Loucy (cell line): ENCODE measurements at regions not wholly inside any gene's neighbourhood (a gene's known extent, or its start where the extent isn't known, plus 50 kb on each side); places are given as distances from the start of the nearest gene placed in this dataset.

Experiments used
- H2AFZ ChIP-seq: fragments of 200-600 bp; sonication (generic); 2 replicates; pipeline ENCODE4 v1.6.0; 2016; ENCODE audit warnings: antibody characterized with exemption, mild to moderate bottlenecking, low read length, moderate library complexity
- H3F3A ChIP-seq: fragments of 200-600 bp; 2 replicates; pipeline ENCODE4 v1.6.0; 2016; ENCODE audit warnings: antibody characterized with exemption, low read depth, mild to moderate bottlenecking
- H3K27me3 ChIP-seq: fragments of 200-600 bp; sonication (generic); 2 replicates; pipeline ENCODE4 v1.6.1; 2014; ENCODE audit warnings: low read length, mild to moderate bottlenecking; ENCODE audit not compliant: insufficient read depth, poor library complexity, severe bottlenecking
- H3K36me3 ChIP-seq: fragments of 200-600 bp; sonication (generic); 2 replicates; pipeline ENCODE4 v1.6.1; 2016; ENCODE audit warnings: low read length; ENCODE audit not compliant: insufficient read depth
- H3K4me1 ChIP-seq: fragments of 200-600 bp; sonication (generic); 2 replicates; pipeline ENCODE4 v1.5.1; 2014; ENCODE audit warnings: low read length, mild to moderate bottlenecking; ENCODE audit not compliant: insufficient read depth, poor library complexity, severe bottlenecking
- H3K4me2 ChIP-seq: fragments of 200-600 bp; sonication (generic); 2 replicates; pipeline ENCODE4 v1.6.0; 2014; ENCODE audit warnings: antibody characterized with exemption, low read length, low read depth, mild to moderate bottlenecking; ENCODE audit not compliant: poor library complexity, severe bottlenecking
- H3K4me3 ChIP-seq: fragments of 200-600 bp; sonication (generic); 2 replicates; pipeline ENCODE4 v1.5.1; 2014; ENCODE audit warnings: low read length, mild to moderate bottlenecking, mixed read lengths; ENCODE audit not compliant: poor library complexity, severe bottlenecking
- H3K79me2 ChIP-seq: fragments of 200-600 bp; sonication (generic); 2 replicates; pipeline ENCODE4 v1.6.1; 2014; ENCODE audit warnings: low read length; ENCODE audit not compliant: insufficient read depth
- H3K9ac ChIP-seq: fragments of 200-600 bp; sonication (generic); 2 replicates; pipeline ENCODE4 v1.6.0; 2014; ENCODE audit warnings: mild to moderate bottlenecking, low read depth, low read length, moderate library complexity; ENCODE audit not compliant: poor library complexity, severe bottlenecking
- H3K9me2 ChIP-seq: fragments of 200-600 bp; sonication (generic); replicated peaks from 2 replicates; pipeline ENCODE4 v1.6.1; 2016; ENCODE audit warnings: low read depth, low read length, mixed read lengths
- H3K9me3 ChIP-seq: fragments of 200-600 bp; sonication (generic); 2 replicates; pipeline ENCODE4 v1.6.1; 2014; ENCODE audit warnings: mild to moderate bottlenecking, antibody characterized with exemption, low read length, low read depth; ENCODE audit not compliant: insufficient read depth
- H4K20me1 ChIP-seq: fragments of 200-600 bp; sonication (generic); 2 replicates; pipeline ENCODE4 v1.6.0; 2014; ENCODE audit warnings: antibody characterized with exemption, low read length, mild to moderate bottlenecking; ENCODE audit not compliant: insufficient read depth, poor library complexity, severe bottlenecking
- EZH2phosphoT487 ChIP-seq: fragments of 200-600 bp; IDR thresholded peaks from 2 replicates; pipeline ENCODE4 v1.6.1; 2018; ENCODE audit warnings: antibody characterized with exemption, mild to moderate bottlenecking, moderate library complexity, borderline replicate concordance
- TF ChIP-seq, protein P1 (sequence below): fragments of 200-600 bp; sonication (generic); conservative IDR thresholded peaks from 2 replicates; pipeline ENCODE4 v1.5.1; 2014; ENCODE audit warnings: mild to moderate bottlenecking, antibody characterized with exemption, low read length

DNA sequence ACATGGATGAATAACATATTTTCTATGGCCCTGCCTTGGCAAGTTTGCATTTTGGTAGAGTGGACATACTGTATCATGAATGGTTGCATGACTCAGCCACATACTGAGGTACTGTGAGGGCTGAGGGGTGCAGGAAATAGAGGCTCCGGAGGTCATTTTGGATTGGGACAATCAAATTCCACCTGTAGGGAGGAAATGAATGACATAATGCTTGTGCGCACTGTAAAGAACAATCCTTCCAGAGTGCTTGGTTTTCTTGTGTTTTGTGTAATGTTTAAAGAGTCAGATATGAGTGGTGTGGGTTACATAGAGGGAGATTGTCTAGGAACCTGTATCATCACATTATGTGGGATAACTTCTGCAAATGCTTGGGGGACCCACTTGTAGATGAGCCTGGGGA lies 329.9 kb upstream of the PROX1 start:
- no peak overlapping the region for H2AFZ ChIP-seq
- H3K36me3 ChIP-seq = no peaks in the 10 kb centered on the region
- H3K4me3 ChIP-seq = no peak overlapping the region
- H3K9me2 ChIP-seq = no peaks in the 10 kb centered on the region
- TF ChIP-seq, protein P1, sequence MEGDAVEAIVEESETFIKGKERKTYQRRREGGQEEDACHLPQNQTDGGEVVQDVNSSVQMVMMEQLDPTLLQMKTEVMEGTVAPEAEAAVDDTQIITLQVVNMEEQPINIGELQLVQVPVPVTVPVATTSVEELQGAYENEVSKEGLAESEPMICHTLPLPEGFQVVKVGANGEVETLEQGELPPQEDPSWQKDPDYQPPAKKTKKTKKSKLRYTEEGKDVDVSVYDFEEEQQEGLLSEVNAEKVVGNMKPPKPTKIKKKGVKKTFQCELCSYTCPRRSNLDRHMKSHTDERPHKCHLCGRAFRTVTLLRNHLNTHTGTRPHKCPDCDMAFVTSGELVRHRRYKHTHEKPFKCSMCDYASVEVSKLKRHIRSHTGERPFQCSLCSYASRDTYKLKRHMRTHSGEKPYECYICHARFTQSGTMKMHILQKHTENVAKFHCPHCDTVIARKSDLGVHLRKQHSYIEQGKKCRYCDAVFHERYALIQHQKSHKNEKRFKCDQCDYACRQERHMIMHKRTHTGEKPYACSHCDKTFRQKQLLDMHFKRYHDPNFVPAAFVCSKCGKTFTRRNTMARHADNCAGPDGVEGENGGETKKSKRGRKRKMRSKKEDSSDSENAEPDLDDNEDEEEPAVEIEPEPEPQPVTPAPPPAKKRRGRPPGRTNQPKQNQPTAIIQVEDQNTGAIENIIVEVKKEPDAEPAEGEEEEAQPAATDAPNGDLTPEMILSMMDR = no peak
- no peak for TF ChIP-seq EZH2phosphoT487
- no peaks in the 10 kb centered on the region for H4K20me1 ChIP-seq
- H3K9ac ChIP-seq = no peak overlapping the region
- no peaks in the 10 kb centered on the region for H3K79me2 ChIP-seq
- no peak overlapping the region for H3K4me2 ChIP-seq
- H3F3A ChIP-seq = no peaks in the 10 kb centered on the region
- no peaks in the 10 kb centered on the region for H3K4me1 ChIP-seq
- H3K27me3 ChIP-seq = no peaks in the 10 kb centered on the region
- H3K9me3 ChIP-seq = no peaks in the 10 kb centered on the region

DNA sequence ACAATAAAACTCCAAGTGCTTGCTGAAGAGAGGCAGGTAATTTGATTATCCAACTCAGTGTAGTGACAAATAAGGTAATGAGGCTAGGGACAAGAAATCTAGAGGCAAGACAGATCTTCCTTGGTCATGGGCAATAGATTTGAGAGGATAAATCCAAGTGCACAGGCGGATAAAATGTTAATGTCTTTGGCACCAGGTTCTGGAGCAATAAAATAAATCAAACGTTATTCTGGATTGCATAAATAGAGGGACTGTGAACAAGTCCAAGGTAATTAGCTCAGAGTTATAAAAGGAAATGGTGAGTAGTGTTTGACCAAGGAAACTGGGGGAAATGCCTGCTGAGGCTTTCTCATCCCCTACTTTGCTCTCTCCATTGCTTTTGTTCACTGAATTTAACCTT lies 329.3 kb upstream of the PROX1 start:
- no peaks in the 10 kb centered on the region for H3K9me2 ChIP-seq
- H3K79me2 ChIP-seq = no peaks in the 10 kb centered on the region
- no peaks in the 10 kb centered on the region for H4K20me1 ChIP-seq
- no peak overlapping the region for H3K4me2 ChIP-seq
- H3K27me3 ChIP-seq = no peaks in the 10 kb centered on the region
- H3K9me3 ChIP-seq = no peaks in the 10 kb centered on the region
- no peak overlapping the region for H3K4me3 ChIP-seq
- H3K9ac ChIP-seq = no peak overlapping the region
- H3F3A ChIP-seq = no peaks in the 10 kb centered on the region
- H3K4me1 ChIP-seq = no peaks in the 10 kb centered on the region
- TF ChIP-seq EZH2phosphoT487 = no peak
- TF ChIP-seq, protein P1 = no peak
- no peak overlapping the region for H2AFZ ChIP-seq
- H3K36me3 ChIP-seq = no peaks in the 10 kb centered on the region

- H3K4me1 ChIP-seq = no peaks in the 10 kb centered on the region
- H3K9ac ChIP-seq = no peak overlapping the region
- H3K9me3 ChIP-seq = no peaks in the 10 kb centered on the region
Observed at GRCh38 chr1:213659580-213660547, 327.9 kb upstream of the PROX1 start.

More at GRCh38 chr1:213659580-213660547, 327.9 kb upstream of the PROX1 start:
- Histone ChIP-seq H3F3A (no peaks in the 10 kb centered on the region), H3K4me2 (no peak overlapping the region), H3K36me3 (no peaks in the 10 kb centered on the region), H3K27me3 (no peaks in the 10 kb centered on the region), H2AFZ (no peak overlapping the region), H3K4me3 (no peak overlapping the region), H4K20me1 (no peaks in the 10 kb centered on the region), H3K79me2 (no peaks in the 10 kb centered on the region), H3K9me2 (no peaks in the 10 kb centered on the region)
- TF ChIP-seq, protein P1 = no peak
- TF ChIP-seq EZH2phosphoT487 = no peak
